SK-N-SH treated with all-trans-retinoic acid at 6 μM for 48 hours (cell line): ENCODE measurements at regions not wholly inside any gene's neighbourhood (a gene's known extent, or its start where the extent isn't known, plus 50 kb on each side); places are given as distances from the start of the nearest gene placed in this dataset.

Experiments used
- ATAC-seq: fragments of 200-7000 bp; cut with Tn5 transposase; 3 replicates; pipeline ENCODE4 v1.9.1; 2020; ENCODE audit warnings: mild to moderate bottlenecking, moderate library complexity
- ARNTL ChIP-seq: fragments of 450-650 bp; formaldehyde crosslinking; IDR thresholded peaks from 2 replicates; pipeline ENCODE4 v1.5.0; 2020; ENCODE audit warnings: low read depth, mild to moderate bottlenecking, moderate library complexity, borderline replicate concordance
- BACH2 ChIP-seq: fragments of 250-450 bp; sonication (Bioruptor Pico); IDR thresholded peaks from 2 replicates; pipeline ENCODE4 v1.9.0; 2021; ENCODE audit warnings: mild to moderate bottlenecking, borderline replicate concordance
- CSDC2 ChIP-seq: fragments of 250-450 bp; sonication (Bioruptor Pico); IDR thresholded peaks from 2 replicates; pipeline ENCODE4 v1.5.0; 2020; ENCODE audit warnings: mild to moderate bottlenecking, moderate library complexity
- ESRRG ChIP-seq: fragments of 250-450 bp; sonication (Bioruptor Pico); IDR thresholded peaks from 2 replicates; pipeline ENCODE4 v1.6.1; 2021; ENCODE audit warnings: mild to moderate bottlenecking
- GLIS3 ChIP-seq: fragments of 250-450 bp; sonication (Bioruptor Pico); IDR thresholded peaks from 2 replicates; pipeline ENCODE4 v1.5.0; 2020; ENCODE audit warnings: mild to moderate bottlenecking, moderate library complexity
- OSR1 ChIP-seq: fragments of 250-450 bp; sonication (Bioruptor Pico); IDR thresholded peaks from 2 replicates; pipeline ENCODE4 v1.8.0; 2022; ENCODE audit warnings: moderate library complexity, mild to moderate bottlenecking, inconsistent platforms
- PPARA ChIP-seq: fragments of 250-450 bp; sonication (Bioruptor Pico); IDR thresholded peaks from 2 replicates; pipeline ENCODE4 v1.5.0; 2020; ENCODE audit warnings: mild to moderate bottlenecking, borderline replicate concordance
- RARB ChIP-seq: fragments of 250-450 bp; sonication (Bioruptor Pico); IDR thresholded peaks from 2 replicates; pipeline ENCODE4 v1.8.0; 2021; ENCODE audit warnings: mild to moderate bottlenecking, moderate library complexity
- SNAI2 ChIP-seq: fragments of 250-450 bp; sonication (Bioruptor Pico); IDR thresholded peaks from 2 replicates; pipeline ENCODE4 v1.5.0; 2020; ENCODE audit warnings: mild to moderate bottlenecking, moderate library complexity
- ZC3H10 ChIP-seq: fragments of 250-450 bp; sonication (Bioruptor Pico); IDR thresholded peaks from 2 replicates; pipeline ENCODE4 v1.5.1; 2021; ENCODE audit warnings: mild to moderate bottlenecking, moderate library complexity
- ZFP3 ChIP-seq: fragments of 250-450 bp; sonication (Bioruptor Pico); IDR thresholded peaks from 2 replicates; pipeline ENCODE4 v1.5.0; 2020; ENCODE audit warnings: mild to moderate bottlenecking, moderate library complexity
- ZFP30 ChIP-seq: fragments of 450-650 bp; formaldehyde crosslinking; IDR thresholded peaks from 2 replicates; pipeline ENCODE4 v1.5.0; 2022; ENCODE audit warnings: mild to moderate bottlenecking, moderate library complexity
- ZNF565 ChIP-seq: fragments of 450-650 bp; formaldehyde crosslinking; conservative IDR thresholded peaks from 2 replicates; pipeline ENCODE4 v1.5.0; 2020; ENCODE audit warnings: low read depth, mild to moderate bottlenecking, moderate library complexity
- ZNF70 ChIP-seq: fragments of 450-650 bp; formaldehyde crosslinking; IDR thresholded peaks from 2 replicates; pipeline ENCODE4 v1.5.0; 2020; ENCODE audit warnings: mild to moderate bottlenecking, moderate library complexity
- ZNF8 ChIP-seq: fragments of 450-650 bp; formaldehyde crosslinking; IDR thresholded peaks from 2 replicates; pipeline ENCODE4 v1.5.0; 2020; ENCODE audit warnings: mild to moderate bottlenecking, moderate library complexity
- TF ChIP-seq, protein P1 (sequence below): fragments of 250-450 bp; sonication (Bioruptor Pico); IDR thresholded peaks from 2 replicates; pipeline ENCODE4 v1.5.0; 2020; ENCODE audit warnings: mild to moderate bottlenecking, moderate library complexity
- TF ChIP-seq, protein P2 (sequence below): fragments of 250-450 bp; sonication (Bioruptor Pico); IDR thresholded peaks from 2 replicates; pipeline ENCODE4 v1.5.1; 2020; ENCODE audit warnings: low read depth, mild to moderate bottlenecking, moderate library complexity
- TF ChIP-seq, protein P3 (sequence below): fragments of 250-450 bp; sonication (Bioruptor Pico); IDR thresholded peaks from 2 replicates; pipeline ENCODE4 v1.8.0; 2021; ENCODE audit warnings: low read depth, mild to moderate bottlenecking, moderate library complexity, borderline replicate concordance
- TF ChIP-seq, protein P4 (sequence below): fragments of 250-450 bp; sonication (Bioruptor Pico); IDR thresholded peaks from 2 replicates; pipeline ENCODE4 v1.5.1; 2021; ENCODE audit warnings: mild to moderate bottlenecking, moderate library complexity

DNA sequence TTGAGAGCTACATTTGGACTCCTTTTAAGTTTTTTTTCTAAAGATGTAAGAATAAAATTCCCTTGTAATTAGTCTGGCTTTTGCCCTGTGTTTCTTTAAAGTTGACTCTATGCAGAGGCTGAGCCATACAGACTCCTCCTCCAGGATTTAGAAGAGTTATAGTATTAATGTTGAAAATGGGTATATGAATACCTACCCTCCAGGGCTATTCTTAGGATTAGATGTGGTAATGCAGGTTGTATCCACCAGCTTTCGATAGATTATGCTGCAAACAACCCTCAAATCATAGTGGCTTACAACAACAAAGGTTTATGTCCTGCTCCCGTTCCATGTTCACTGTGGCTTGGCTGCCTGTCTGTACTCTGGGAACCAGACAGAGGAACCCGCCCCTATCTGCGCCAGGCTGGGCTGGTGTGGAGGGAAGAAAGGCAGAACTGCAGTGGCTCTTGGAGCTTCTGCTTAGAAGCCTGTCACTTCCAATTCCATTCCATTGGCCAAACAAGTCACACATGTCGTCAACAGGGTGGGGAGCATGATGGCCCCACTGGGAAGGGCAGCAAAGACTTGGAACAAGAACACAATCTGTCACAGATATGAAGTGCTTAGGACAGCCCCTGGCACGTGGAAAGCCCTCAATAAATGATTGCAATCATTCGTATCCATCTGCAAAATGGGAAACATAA lies 290.8 kb downstream of the FOXO1 start (continued):
- TF ChIP-seq, protein P1, sequence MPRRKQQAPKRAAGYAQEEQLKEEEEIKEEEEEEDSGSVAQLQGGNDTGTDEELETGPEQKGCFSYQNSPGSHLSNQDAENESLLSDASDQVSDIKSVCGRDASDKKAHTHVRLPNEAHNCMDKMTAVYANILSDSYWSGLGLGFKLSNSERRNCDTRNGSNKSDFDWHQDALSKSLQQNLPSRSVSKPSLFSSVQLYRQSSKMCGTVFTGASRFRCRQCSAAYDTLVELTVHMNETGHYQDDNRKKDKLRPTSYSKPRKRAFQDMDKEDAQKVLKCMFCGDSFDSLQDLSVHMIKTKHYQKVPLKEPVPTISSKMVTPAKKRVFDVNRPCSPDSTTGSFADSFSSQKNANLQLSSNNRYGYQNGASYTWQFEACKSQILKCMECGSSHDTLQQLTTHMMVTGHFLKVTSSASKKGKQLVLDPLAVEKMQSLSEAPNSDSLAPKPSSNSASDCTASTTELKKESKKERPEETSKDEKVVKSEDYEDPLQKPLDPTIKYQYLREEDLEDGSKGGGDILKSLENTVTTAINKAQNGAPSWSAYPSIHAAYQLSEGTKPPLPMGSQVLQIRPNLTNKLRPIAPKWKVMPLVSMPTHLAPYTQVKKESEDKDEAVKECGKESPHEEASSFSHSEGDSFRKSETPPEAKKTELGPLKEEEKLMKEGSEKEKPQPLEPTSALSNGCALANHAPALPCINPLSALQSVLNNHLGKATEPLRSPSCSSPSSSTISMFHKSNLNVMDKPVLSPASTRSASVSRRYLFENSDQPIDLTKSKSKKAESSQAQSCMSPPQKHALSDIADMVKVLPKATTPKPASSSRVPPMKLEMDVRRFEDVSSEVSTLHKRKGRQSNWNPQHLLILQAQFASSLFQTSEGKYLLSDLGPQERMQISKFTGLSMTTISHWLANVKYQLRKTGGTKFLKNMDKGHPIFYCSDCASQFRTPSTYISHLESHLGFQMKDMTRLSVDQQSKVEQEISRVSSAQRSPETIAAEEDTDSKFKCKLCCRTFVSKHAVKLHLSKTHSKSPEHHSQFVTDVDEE: 0 out of 2 replicates have a peak, but pooled peaks have one; percentile 16
- TF ChIP-seq OSR1 (CRISPR knock-in tag): no peak
- TF ChIP-seq, protein P2, sequence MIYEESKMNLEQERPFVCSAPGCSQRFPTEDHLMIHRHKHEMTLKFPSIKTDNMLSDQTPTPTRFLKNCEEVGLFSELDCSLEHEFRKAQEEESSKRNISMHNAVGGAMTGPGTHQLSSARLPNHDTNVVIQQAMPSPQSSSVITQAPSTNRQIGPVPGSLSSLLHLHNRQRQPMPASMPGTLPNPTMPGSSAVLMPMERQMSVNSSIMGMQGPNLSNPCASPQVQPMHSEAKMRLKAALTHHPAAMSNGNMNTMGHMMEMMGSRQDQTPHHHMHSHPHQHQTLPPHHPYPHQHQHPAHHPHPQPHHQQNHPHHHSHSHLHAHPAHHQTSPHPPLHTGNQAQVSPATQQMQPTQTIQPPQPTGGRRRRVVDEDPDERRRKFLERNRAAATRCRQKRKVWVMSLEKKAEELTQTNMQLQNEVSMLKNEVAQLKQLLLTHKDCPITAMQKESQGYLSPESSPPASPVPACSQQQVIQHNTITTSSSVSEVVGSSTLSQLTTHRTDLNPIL (CRISPR knock-in tag): no peak
- TF ChIP-seq, protein P3, sequence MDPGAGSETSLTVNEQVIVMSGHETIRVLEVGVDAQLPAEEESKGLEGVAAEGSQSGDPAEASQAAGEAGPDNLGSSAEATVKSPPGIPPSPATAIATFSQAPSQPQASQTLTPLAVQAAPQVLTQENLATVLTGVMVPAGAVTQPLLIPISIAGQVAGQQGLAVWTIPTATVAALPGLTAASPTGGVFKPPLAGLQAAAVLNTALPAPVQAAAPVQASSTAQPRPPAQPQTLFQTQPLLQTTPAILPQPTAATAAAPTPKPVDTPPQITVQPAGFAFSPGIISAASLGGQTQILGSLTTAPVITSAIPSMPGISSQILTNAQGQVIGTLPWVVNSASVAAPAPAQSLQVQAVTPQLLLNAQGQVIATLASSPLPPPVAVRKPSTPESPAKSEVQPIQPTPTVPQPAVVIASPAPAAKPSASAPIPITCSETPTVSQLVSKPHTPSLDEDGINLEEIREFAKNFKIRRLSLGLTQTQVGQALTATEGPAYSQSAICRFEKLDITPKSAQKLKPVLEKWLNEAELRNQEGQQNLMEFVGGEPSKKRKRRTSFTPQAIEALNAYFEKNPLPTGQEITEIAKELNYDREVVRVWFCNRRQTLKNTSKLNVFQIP (CRISPR knock-in tag): no peak

DNA sequence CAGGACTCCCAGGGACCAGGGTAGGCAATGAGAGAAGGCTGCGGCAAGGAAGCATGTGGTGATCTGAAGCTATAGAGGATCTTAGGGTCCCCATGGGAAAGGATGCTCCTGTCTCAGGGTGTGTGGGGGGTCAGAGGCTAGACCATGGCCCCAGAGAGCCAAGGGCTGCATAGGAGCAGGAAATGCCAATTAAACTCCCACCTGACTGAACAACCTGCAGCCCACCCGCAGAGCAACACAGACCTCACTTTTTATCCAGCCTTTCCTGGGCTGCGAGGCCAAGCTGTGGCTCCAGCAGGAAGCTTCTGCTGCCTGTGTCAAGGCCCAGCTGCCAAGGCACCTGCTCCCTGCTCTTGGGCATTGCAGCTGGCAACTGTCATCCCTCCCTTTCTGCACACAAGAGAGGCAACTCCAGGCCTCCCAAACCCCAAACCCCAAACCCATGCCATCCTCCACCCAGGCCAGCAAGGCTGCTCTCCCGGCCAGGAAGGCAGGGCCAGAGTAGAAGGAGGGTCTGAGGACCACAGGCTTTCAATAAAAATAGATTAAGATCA lies 290.1 kb downstream of the FOXO1 start:
- TF ChIP-seq, protein P3 (CRISPR knock-in tag): no peak
- TF ChIP-seq ZNF70 (CRISPR knock-in tag): no peak
- no peak for TF ChIP-seq BACH2 (CRISPR knock-in tag)
- TF ChIP-seq ZNF8: no peak
- TF ChIP-seq ZFP3 (CRISPR knock-in tag): no peak
- TF ChIP-seq OSR1 (CRISPR knock-in tag): no peak
- ATAC-seq: peak; percentile 36

DNA sequence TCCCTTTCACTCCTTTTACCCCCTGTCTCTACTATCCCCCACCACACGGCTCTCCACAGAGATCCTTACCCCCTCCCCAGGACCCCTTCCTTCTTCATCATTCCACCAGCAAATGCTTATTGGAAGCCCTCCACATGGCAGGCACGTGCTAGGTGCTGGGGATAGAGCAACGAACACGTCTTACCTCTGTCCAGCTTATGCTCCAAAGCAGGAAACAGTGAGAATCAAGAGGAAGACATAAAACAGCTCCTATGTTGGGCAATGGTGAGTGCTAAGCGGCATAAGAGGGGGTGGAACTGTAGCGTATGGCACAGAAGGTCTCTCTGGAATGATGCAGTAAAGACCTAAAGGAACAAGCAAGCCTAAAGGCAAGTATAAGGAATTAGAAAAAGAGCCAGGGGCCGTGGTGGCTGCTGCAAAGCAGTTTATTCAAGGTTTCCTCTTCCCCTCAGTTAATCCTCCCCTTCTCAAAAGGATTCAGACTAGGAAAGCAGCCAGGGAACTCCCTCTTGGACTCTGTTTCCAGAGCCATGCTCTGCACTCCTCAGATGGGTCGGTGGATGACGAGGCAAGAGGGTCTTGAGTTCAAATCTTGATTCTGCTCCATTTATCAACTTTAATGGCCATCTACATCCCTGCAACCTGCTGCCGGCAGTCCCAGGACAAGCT lies 289.4 kb downstream of the FOXO1 start:
- TF ChIP-seq GLIS3 (CRISPR knock-in tag): no peak
- TF ChIP-seq ZNF565 (CRISPR knock-in tag): no peak
- TF ChIP-seq ZC3H10 (CRISPR knock-in tag): no peak
- TF ChIP-seq ZFP30 (CRISPR knock-in tag): no peak
- no peak for TF ChIP-seq ARNTL (CRISPR knock-in tag)
- no peak for TF ChIP-seq SNAI2 (CRISPR knock-in tag)
- TF ChIP-seq RARB (CRISPR knock-in tag): no peak
- TF ChIP-seq, protein P4, sequence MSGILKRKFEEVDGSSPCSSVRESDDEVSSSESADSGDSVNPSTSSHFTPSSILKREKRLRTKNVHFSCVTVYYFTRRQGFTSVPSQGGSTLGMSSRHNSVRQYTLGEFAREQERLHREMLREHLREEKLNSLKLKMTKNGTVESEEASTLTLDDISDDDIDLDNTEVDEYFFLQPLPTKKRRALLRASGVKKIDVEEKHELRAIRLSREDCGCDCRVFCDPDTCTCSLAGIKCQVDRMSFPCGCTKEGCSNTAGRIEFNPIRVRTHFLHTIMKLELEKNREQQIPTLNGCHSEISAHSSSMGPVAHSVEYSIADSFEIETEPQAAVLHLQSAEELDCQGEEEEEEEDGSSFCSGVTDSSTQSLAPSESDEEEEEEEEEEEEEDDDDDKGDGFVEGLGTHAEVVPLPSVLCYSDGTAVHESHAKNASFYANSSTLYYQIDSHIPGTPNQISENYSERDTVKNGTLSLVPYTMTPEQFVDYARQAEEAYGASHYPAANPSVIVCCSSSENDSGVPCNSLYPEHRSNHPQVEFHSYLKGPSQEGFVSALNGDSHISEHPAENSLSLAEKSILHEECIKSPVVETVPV (CRISPR knock-in tag): no peak
- no peak for TF ChIP-seq ESRRG (CRISPR knock-in tag)
- TF ChIP-seq CSDC2 (CRISPR knock-in tag): no peak
- TF ChIP-seq, protein P2 (CRISPR knock-in tag): no peak
- TF ChIP-seq ZFP3 (CRISPR knock-in tag): no peak
- TF ChIP-seq PPARA (CRISPR knock-in tag): no peak
- TF ChIP-seq, protein P3 (CRISPR knock-in tag): no peak
- TF ChIP-seq, protein P1: no peak
- no peak for TF ChIP-seq BACH2 (CRISPR knock-in tag)
- ATAC-seq: no peak
